ENCODE measurements at regions not wholly inside any gene's neighbourhood (a gene's known extent, or its start where the extent isn't known, plus 50 kb on each side); places are given as distances from the start of the nearest gene placed in this dataset.
"Not testable (repeated sequence)": the region's sequence is repeated elsewhere in the genome, so short reads cannot be mapped to it uniquely, and the experiment has no call there.

- no peak for DNase-seq (ENCODE audit: low read depth in 2 of 2, low spot score in 1 of 2)
Observed at GRCh38 chr5:82517544-82518075, 239.5 kb upstream of the RPS23 start.

- no peak for DNase-seq (ENCODE audit: low read depth in 2 of 2, low spot score in 1 of 2)
Observed at GRCh38 chr5:82513738-82514137, 235.6 kb upstream of the RPS23 start.

- no peak for DNase-seq (ENCODE audit: low read depth in 2 of 2, low spot score in 1 of 2)
Observed at GRCh38 chr5:82512025-82512424, 233.9 kb upstream of the RPS23 start.

GRCh38 chr5:82511134-82511533, 233.0 kb upstream of the RPS23 start:
- DNase-seq (ENCODE audit: low read depth in 2 of 2, low spot score in 1 of 2): no peak

GRCh38 chr5:82509762-82510161, 231.6 kb upstream of the RPS23 start:
- DNase-seq (ENCODE audit: low read depth in 2 of 2, low spot score in 1 of 2): no peak

GRCh38 chr5:82506390-82506789, 228.2 kb upstream of the RPS23 start:
- DNase-seq (ENCODE audit: low read depth in 2 of 2, low spot score in 1 of 2): not testable (repeated sequence)

GRCh38 chr5:82499725-82500244, 221.6 kb upstream of the RPS23 start:
- no peak for DNase-seq (ENCODE audit: low read depth in 2 of 2, low spot score in 1 of 2)

GRCh38 chr5:82497242-82497641, 219.1 kb upstream of the RPS23 start:
- no peak for DNase-seq (ENCODE audit: low read depth in 2 of 2, low spot score in 1 of 2)

- DNase-seq (ENCODE audit: low read depth in 2 of 2, low spot score in 1 of 2): no peak
Observed at GRCh38 chr5:82494942-82495341, 216.8 kb upstream of the RPS23 start.

GRCh38 chr5:82493221-82493620, 215.1 kb upstream of the RPS23 start:
- no peak for DNase-seq (ENCODE audit: low read depth in 2 of 2, low spot score in 1 of 2)

GRCh38 chr5:82491397-82491796, 213.2 kb upstream of the RPS23 start:
- no peak for DNase-seq (ENCODE audit: low read depth in 2 of 2, low spot score in 1 of 2)

GRCh38 chr5:82489683-82490082, 211.5 kb upstream of the RPS23 start:
- no peak for DNase-seq (ENCODE audit: low read depth in 2 of 2, low spot score in 1 of 2)

- DNase-seq (ENCODE audit: low read depth in 2 of 2, low spot score in 1 of 2): no peak
Observed at GRCh38 chr5:82487131-82487530, 209.0 kb upstream of the RPS23 start.

- DNase-seq (ENCODE audit: low read depth in 2 of 2, low spot score in 1 of 2): no peak
Observed at GRCh38 chr5:82480331-82480730, 202.2 kb upstream of the RPS23 start.

GRCh38 chr5:82476155-82476554, 198.0 kb upstream of the RPS23 start:
- DNase-seq (ENCODE audit: low read depth in 2 of 2, low spot score in 1 of 2): no peak

- DNase-seq (ENCODE audit: low read depth in 2 of 2, low spot score in 1 of 2): no peak
Observed at GRCh38 chr5:82473262-82473661, 195.1 kb upstream of the RPS23 start.

- DNase-seq (ENCODE audit: low read depth in 2 of 2, low spot score in 1 of 2): no peak
Observed at GRCh38 chr5:82470185-82470994, 192.2 kb upstream of the RPS23 start.

- DNase-seq (ENCODE audit: low read depth in 2 of 2, low spot score in 1 of 2): no peak
Observed at GRCh38 chr5:82466986-82467561, 188.9 kb upstream of the RPS23 start.

- no peak for DNase-seq (ENCODE audit: low read depth in 2 of 2, low spot score in 1 of 2)
Observed at GRCh38 chr5:82465235-82465634, 187.1 kb upstream of the RPS23 start.

- DNase-seq (ENCODE audit: low read depth in 2 of 2, low spot score in 1 of 2): no peak
Observed at GRCh38 chr5:82459626-82460025, 181.5 kb upstream of the RPS23 start.

- DNase-seq (ENCODE audit: low read depth in 2 of 2, low spot score in 1 of 2): not testable (repeated sequence)
Observed at GRCh38 chr5:82455317-82455716, 177.2 kb upstream of the RPS23 start.

- no peak for DNase-seq (ENCODE audit: low read depth in 2 of 2, low spot score in 1 of 2)
Observed at GRCh38 chr5:82448374-82448773, 170.2 kb upstream of the RPS23 start.

Measured in stimulated activated CD8-positive, alpha-beta memory T cell treated with anti-CD3 and anti-CD28 coated beads, Interleukin-4, amount 100 ng/mL, for 1 hour (primary cell).